IPS DF 6.9 (cell line): ENCODE measurements at regions not wholly inside any gene's neighbourhood (a gene's known extent, or its start where the extent isn't known, plus 50 kb on each side); places are given as distances from the start of the nearest gene placed in this dataset.
A peak's percentile ranks its signal among the peaks of the same experiment; 100 is the strongest.
"Not testable (repeated sequence)": the region's sequence is repeated elsewhere in the genome, so short reads cannot be mapped to it uniquely, and the experiment has no call there.

ENCODE experiments used
- DNase-seq: peaks from one replicate; pipeline ENCODE4 v3.0.0-alpha.2; 2013; ENCODE audit warnings: low read depth, low spot score
- H3K27ac ChIP-seq: one replicate; pipeline ENCODE4 v1.5.1; 2013; ENCODE audit warnings: low read length, control low read depth
- H3K27me3 ChIP-seq: 2 replicates; pipeline ENCODE4 v1.6.1; 2013; ENCODE audit warnings: mild to moderate bottlenecking, low read length; ENCODE audit not compliant: control insufficient read depth, insufficient read depth
- H3K36me3 ChIP-seq: 2 replicates; pipeline ENCODE4 v1.6.1; 2013; ENCODE audit warnings: low read length; ENCODE audit not compliant: control insufficient read depth, insufficient read depth
- H3K4me1 ChIP-seq: 2 replicates; pipeline ENCODE4 v1.6.1; 2013; ENCODE audit warnings: low read length; ENCODE audit not compliant: control insufficient read depth, insufficient read depth
- H3K4me3 ChIP-seq: 2 replicates; pipeline ENCODE4 v1.5.1; 2013; ENCODE audit warnings: mild to moderate bottlenecking, low read length
- H3K9me3 ChIP-seq: 2 replicates; pipeline ENCODE4 v1.6.1; 2013; ENCODE audit warnings: low read length, inconsistent platforms; ENCODE audit not compliant: control insufficient read depth, insufficient read depth
- WGBS: extraction: QIAGEN DNeasy Blood & Tissue Kit; methylation state at CpG from one replicate; pipeline ENCODE4 v1.1.7; 2013; ENCODE audit warnings: mixed read lengths, missing lambda C conversion rate; ENCODE audit not compliant: insufficient read length, insufficient coverage; 5-methylcytosine and 5-hydroxymethylcytosine counted together

- no peak overlapping the region for H3K27ac ChIP-seq
- H3K27me3 ChIP-seq = no peaks in the 10 kb centered on the region
- H3K4me3 ChIP-seq = no peak overlapping the region
- H3K4me1 ChIP-seq = no peaks in the 10 kb centered on the region
- no peaks in the 10 kb centered on the region for H3K9me3 ChIP-seq
- no peak for DNase-seq
- no peaks in the 10 kb centered on the region for H3K36me3 ChIP-seq
- no CpG with 5 or more reads among the region's 5 CpGs for WGBS
Measured at GRCh38 chr9:73095425-73095824, 56.2 kb upstream of the ANXA1 start.

GRCh38 chr9:73093740-73094379 is 57.8 kb upstream of the ANXA1 start:
- Histone ChIP-seq H3K4me3 (no peak overlapping the region), H3K27ac (no peak overlapping the region), H3K4me1 (no peaks in the 10 kb centered on the region), H3K36me3 (no peaks in the 10 kb centered on the region), H3K27me3 (no peaks in the 10 kb centered on the region), H3K9me3 (no peaks in the 10 kb centered on the region)
- WGBS = no CpG with 5 or more reads among the region's 5 CpGs
- no peak for DNase-seq

GRCh38 chr9:73093016-73093739 is 58.5 kb upstream of the ANXA1 start:
- H3K4me1 ChIP-seq = no peaks in the 10 kb centered on the region
- H3K9me3 ChIP-seq = no peaks in the 10 kb centered on the region
- DNase-seq = no peak
- no peaks in the 10 kb centered on the region for H3K27me3 ChIP-seq
- no peaks in the 10 kb centered on the region for H3K36me3 ChIP-seq
- no peak overlapping the region for H3K4me3 ChIP-seq
- no peak overlapping the region for H3K27ac ChIP-seq

DNA sequence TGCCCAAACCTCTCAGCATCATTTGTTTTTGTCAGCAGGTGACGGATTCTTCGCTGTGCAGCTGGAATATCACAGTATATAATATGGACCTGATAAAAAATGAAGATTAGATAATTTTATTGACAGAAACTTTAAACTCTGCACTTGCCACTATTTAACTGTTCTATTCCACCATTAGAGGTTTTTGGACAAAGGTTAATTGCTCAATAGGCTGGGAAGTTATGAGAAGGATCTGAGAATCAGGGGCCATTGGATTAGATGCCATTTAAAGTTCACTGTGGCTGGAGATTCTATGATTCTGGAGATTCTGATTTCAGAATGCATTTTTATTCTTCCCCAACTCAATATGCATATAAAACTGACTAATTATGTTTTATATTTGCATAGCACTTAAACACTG is 59.8 kb upstream of the ANXA1 start:
- WGBS = no CpG with 5 or more reads among the region's 2 CpGs
- no peaks in the 10 kb centered on the region for H3K9me3 ChIP-seq

DNA sequence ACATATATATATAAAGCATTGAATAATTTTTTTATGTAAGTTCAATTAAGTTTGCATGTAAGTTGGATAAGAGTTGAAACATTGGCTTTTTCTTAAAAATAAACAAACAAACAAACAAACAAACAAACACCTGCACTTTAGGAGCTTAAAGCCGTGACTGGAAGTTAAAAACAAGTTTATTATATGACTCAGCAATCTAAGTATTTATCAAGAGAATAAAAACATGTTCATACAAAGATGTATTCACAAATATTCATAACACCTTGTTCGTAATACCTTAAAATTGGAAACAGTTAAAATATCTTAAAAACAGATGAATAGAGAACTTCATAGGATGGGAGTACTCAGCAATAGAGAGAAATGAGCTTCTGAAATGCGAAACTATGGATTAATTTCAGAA is 61.5 kb upstream of the ANXA1 start:
- no peaks in the 10 kb centered on the region for H3K4me1 ChIP-seq

More for the DNA sequence above, 59.8 kb upstream of the ANXA1 start:
- Histone ChIP-seq H3K4me1 (no peaks in the 10 kb centered on the region), H3K36me3 (no peaks in the 10 kb centered on the region), H3K27me3 (no peaks in the 10 kb centered on the region), H3K27ac (no peak overlapping the region), H3K4me3 (no peak overlapping the region)
- DNase-seq = no peak

DNA sequence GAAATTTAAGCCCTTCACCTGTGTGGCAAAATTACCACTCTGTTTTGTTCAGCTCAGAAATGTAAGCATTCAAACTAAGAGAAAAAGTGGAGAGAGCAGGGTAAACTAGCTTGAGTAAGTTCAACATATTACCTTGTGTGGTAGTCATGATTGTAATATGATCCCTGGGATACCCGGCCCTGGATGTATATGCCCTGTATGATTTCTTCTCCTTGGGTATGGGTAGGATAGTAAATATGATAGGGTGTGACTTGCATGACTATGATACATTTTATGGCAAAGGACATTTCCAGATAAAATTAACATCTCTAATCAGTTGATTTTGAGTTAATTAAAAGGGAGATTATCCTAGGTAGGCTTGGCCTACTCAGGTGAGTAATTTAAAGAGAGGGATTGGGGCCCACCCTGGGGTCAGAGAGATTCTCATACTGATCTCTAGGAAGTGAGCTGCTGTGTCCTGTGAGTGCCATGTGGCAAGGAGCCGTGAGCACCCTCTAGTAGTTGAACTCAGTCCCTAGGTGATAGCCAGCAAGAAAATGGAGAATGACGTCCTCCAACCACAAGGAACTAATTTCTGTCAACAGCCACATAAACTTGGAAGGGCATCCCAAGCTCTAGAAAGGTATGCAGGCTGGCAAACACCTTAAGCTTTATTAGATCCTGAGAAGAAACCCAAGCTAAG is 62.2 kb upstream of the ANXA1 start:
- Histone ChIP-seq H3K36me3 (no peaks in the 10 kb centered on the region), H3K27me3 (no peaks in the 10 kb centered on the region), H3K4me3 (no peak overlapping the region), H3K4me1 (no peaks in the 10 kb centered on the region), H3K27ac (no peak overlapping the region), H3K9me3 (no peaks in the 10 kb centered on the region)
- WGBS = no CpG with 5 or more reads among the region's 3 CpGs
- no peak for DNase-seq

More for the DNA sequence above, 61.5 kb upstream of the ANXA1 start:
- no peaks in the 10 kb centered on the region for H3K36me3 ChIP-seq
- no peak overlapping the region for H3K27ac ChIP-seq
- no CpG with 5 or more reads among the region's 3 CpGs for WGBS
- H3K4me3 ChIP-seq = no peak overlapping the region
- no peaks in the 10 kb centered on the region for H3K27me3 ChIP-seq
- H3K9me3 ChIP-seq = no peaks in the 10 kb centered on the region
- DNase-seq = no peak

DNA sequence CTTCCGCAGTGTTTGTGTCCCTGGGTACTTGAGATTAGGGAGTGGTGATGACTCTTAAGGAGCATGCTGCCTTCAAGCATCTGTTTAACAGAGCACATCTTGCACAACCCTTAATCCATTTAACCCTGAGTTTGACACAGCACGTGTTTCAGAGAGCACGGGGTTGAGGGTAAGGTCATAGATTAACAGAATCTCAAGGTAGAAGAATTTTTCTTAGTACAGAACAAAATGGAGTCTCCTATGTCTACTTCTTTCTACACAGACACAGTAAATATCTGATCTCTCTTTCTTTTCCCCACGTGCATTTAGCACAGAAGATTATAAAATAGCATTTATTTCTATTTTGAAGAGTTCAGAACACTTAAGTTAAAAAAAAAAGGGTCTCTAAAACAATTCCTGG is 63.8 kb upstream of the ANXA1 start:
- not testable (repeated sequence) for H3K27ac ChIP-seq, H3K4me1 ChIP-seq, DNase-seq, H3K27me3 ChIP-seq, H3K9me3 ChIP-seq, H3K36me3 ChIP-seq, H3K4me3 ChIP-seq
- no CpG with 5 or more reads among the region's 4 CpGs for WGBS

DNA sequence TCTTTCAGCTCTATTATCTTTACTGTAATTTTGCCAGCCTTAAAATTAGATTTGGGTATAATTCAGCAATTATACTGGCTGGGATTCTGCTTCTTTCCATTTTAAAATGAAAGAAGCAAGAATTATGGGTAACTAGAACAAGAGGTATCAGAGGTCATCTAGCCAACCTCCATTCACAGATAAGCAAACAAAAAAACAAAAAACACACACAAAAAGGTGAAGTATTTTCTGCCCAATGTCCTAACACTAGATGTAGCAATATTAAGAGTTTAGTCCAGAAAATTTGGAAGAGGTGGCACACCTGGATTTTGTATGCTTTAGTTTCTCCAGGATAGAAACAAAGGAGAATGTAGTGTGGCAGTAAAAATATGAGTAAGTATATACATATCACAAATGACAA is 68.1 kb upstream of the ANXA1 start:
- Histone ChIP-seq H3K27ac (no peak overlapping the region), H3K4me3 (no peak overlapping the region), H3K36me3 (no peaks in the 10 kb centered on the region), H3K27me3 (no peaks in the 10 kb centered on the region), H3K4me1 (peaks cover 2% of the 10 kb centered on the region; the same call in 1 of the 2 replicates), H3K9me3 (no peaks in the 10 kb centered on the region)
- no peak for DNase-seq

- no peaks in the 10 kb centered on the region for H3K9me3 ChIP-seq
- peaks cover 2% of the 10 kb centered on the region; the same call in 1 of the 2 replicates for H3K4me1 ChIP-seq
- no peak overlapping the region for H3K4me3 ChIP-seq
- WGBS = no CpG with 5 or more reads among the region's 2 CpGs
- no peak overlapping the region for H3K27ac ChIP-seq
- no peaks in the 10 kb centered on the region for H3K27me3 ChIP-seq
- H3K36me3 ChIP-seq = no peaks in the 10 kb centered on the region
- DNase-seq = peak; percentile 16
Measured at GRCh38 chr9:73081979-73082657, 69.5 kb upstream of the ANXA1 start.

- H3K9me3 ChIP-seq = no peaks in the 10 kb centered on the region
- peaks cover 2% of the 10 kb centered on the region; the same call in 1 of the 2 replicates for H3K4me1 ChIP-seq
- no peaks in the 10 kb centered on the region for H3K27me3 ChIP-seq
- H3K27ac ChIP-seq = no peak overlapping the region
- DNase-seq = peak; percentile 4
- no CpG with 5 or more reads among the region's 3 CpGs for WGBS
- no peaks in the 10 kb centered on the region for H3K36me3 ChIP-seq
- no peak overlapping the region for H3K4me3 ChIP-seq
Measured at GRCh38 chr9:73080110-73080694, 71.5 kb upstream of the ANXA1 start.
